H9 (cell line): ENCODE measurements at regions not wholly inside any gene's neighbourhood (a gene's known extent, or its start where the extent isn't known, plus 50 kb on each side); places are given as distances from the start of the nearest gene placed in this dataset.

ENCODE experiments used
- DNase-seq: peaks from one replicate; pipeline ENCODE4 v3.0.0-alpha.2; 2017
- H2AFZ ChIP-seq: one replicate; pipeline ENCODE4 v1.6.1; 2013; ENCODE audit warnings: mild to moderate bottlenecking, low read length, control low read depth, moderate library complexity
- H2AK5ac ChIP-seq: 2 replicates; pipeline ENCODE4 v1.6.1; 2013; ENCODE audit warnings: low read length, control low read depth, mixed read lengths; ENCODE audit not compliant: insufficient read length
- H2BK120ac ChIP-seq: one replicate; pipeline ENCODE4 v1.6.1; 2013; ENCODE audit warnings: low read depth, mild to moderate bottlenecking, low read length, control low read depth, inconsistent platforms; ENCODE audit not compliant: poor library complexity, severe bottlenecking
- H2BK12ac ChIP-seq: 2 replicates; pipeline ENCODE4 v1.6.1; 2013; ENCODE audit warnings: low read length, control low read depth, mixed read lengths, low read depth; ENCODE audit not compliant: insufficient read length
- H2BK15ac ChIP-seq: 2 replicates; pipeline ENCODE4 v1.6.1; 2013; ENCODE audit warnings: low read depth, low read length, control low read depth
- H2BK20ac ChIP-seq: one replicate; pipeline ENCODE4 v1.6.1; 2013; ENCODE audit warnings: low read depth, mild to moderate bottlenecking, low read length, control low read depth, inconsistent platforms; ENCODE audit not compliant: poor library complexity, severe bottlenecking
- H2BK5ac ChIP-seq: 2 replicates; pipeline ENCODE4 v1.6.1; 2013; ENCODE audit warnings: low read length, control low read depth, mixed read lengths; ENCODE audit not compliant: insufficient read length
- H3K14ac ChIP-seq: 2 replicates; pipeline ENCODE4 v1.6.1; 2013; ENCODE audit warnings: low read length, control low read depth; ENCODE audit not compliant: insufficient read depth
- H3K18ac ChIP-seq: 2 replicates; pipeline ENCODE4 v1.6.1; 2013; ENCODE audit warnings: low read depth, mild to moderate bottlenecking, mixed read lengths, low read length, control low read depth; ENCODE audit not compliant: insufficient read length
- H3K23ac ChIP-seq: 2 replicates; pipeline ENCODE4 v1.6.1; 2013; ENCODE audit warnings: low read length, control low read depth, mixed read lengths, low read depth; ENCODE audit not compliant: insufficient read length
- H3K23me2 ChIP-seq: 2 replicates; pipeline ENCODE4 v1.6.1; 2013; ENCODE audit warnings: low read depth, mild to moderate bottlenecking, mixed read lengths, low read length, control low read depth; ENCODE audit not compliant: insufficient read length, poor library complexity, severe bottlenecking
- H3K27ac ChIP-seq: 2 replicates; pipeline ENCODE4 v1.5.1; 2013; ENCODE audit warnings: low read length, control low read depth, mixed read lengths, low read depth; ENCODE audit not compliant: insufficient read length
- H3K27me3 ChIP-seq: 2 replicates; pipeline ENCODE4 v1.6.1; 2013; ENCODE audit warnings: low read length, control low read depth, inconsistent platforms; ENCODE audit not compliant: insufficient read depth
- H3K4ac ChIP-seq: 2 replicates; pipeline ENCODE4 v1.6.1; 2013; ENCODE audit warnings: low read depth, mild to moderate bottlenecking, control low read depth, inconsistent platforms, low read length, moderate library complexity
- H3K4me1 ChIP-seq: 2 replicates; pipeline ENCODE4 v1.6.1; 2013; ENCODE audit warnings: low read length, control low read depth, inconsistent platforms; ENCODE audit not compliant: insufficient read depth
- H3K4me2 ChIP-seq: 2 replicates; pipeline ENCODE4 v1.6.1; 2013; ENCODE audit warnings: low read length, control low read depth, mixed read lengths; ENCODE audit not compliant: insufficient read length, insufficient read depth
- H3K56ac ChIP-seq: 2 replicates; pipeline ENCODE4 v1.6.1; 2013; ENCODE audit warnings: low read depth, mild to moderate bottlenecking, mixed read lengths, low read length, control low read depth; ENCODE audit not compliant: insufficient read length
- H3K79me1 ChIP-seq: 2 replicates; pipeline ENCODE4 v1.6.1; 2013; ENCODE audit warnings: low read depth, mild to moderate bottlenecking, moderate library complexity, low read length, control low read depth, inconsistent platforms; ENCODE audit not compliant: insufficient read depth, poor library complexity, severe bottlenecking
- H3K79me2 ChIP-seq: 2 replicates; pipeline ENCODE4 v1.6.1; 2013; ENCODE audit warnings: low read length, control low read depth, inconsistent platforms; ENCODE audit not compliant: insufficient read depth
- H3K9ac ChIP-seq: 2 replicates; pipeline ENCODE4 v1.6.1; 2013; ENCODE audit warnings: low read length, control low read depth, mixed read lengths; ENCODE audit not compliant: insufficient read length; ENCODE audit errors: extremely low read depth
- H3K9me3 ChIP-seq: one replicate; pipeline ENCODE4 v1.6.1; 2013; ENCODE audit warnings: low read depth, low read length, inconsistent platforms; ENCODE audit not compliant: control insufficient read depth
- H3T11ph ChIP-seq: one replicate; pipeline ENCODE4 v1.6.1; 2013; ENCODE audit warnings: mild to moderate bottlenecking, low read length, control low read depth, inconsistent platforms
- H4K20me1 ChIP-seq: one replicate; pipeline ENCODE4 v1.6.1; 2013; ENCODE audit not compliant: control insufficient read depth, insufficient read length, insufficient read depth
- H4K5ac ChIP-seq: 2 replicates; pipeline ENCODE4 v1.6.1; 2013; ENCODE audit warnings: low read depth, mild to moderate bottlenecking, mixed read lengths, low read length, control low read depth; ENCODE audit not compliant: insufficient read length
- H4K8ac ChIP-seq: replicated peaks from 2 replicates; pipeline ENCODE4 v1.6.1; 2013; ENCODE audit warnings: low read length, control low read depth, mixed read lengths, low read depth; ENCODE audit not compliant: insufficient read length
- H4K91ac ChIP-seq: 2 replicates; pipeline ENCODE4 v1.6.1; 2013; ENCODE audit warnings: low read depth, mild to moderate bottlenecking, moderate library complexity, mixed read lengths, low read length, control low read depth; ENCODE audit not compliant: insufficient read length
- H3K27ac Mint-ChIP-seq, 3 experiments: 2 replicates in 2 of 3; 3 replicates in 1 of 3; pipeline ENCODE4 v1.8.0; 2020 to 2021; ENCODE audit warnings: mixed read lengths in 3 of 3, mild to moderate bottlenecking in 1 of 3, moderate library complexity in 1 of 3
- H3K27me3 Mint-ChIP-seq: 2 replicates; pipeline ENCODE4 v1.8.0; 2021; ENCODE audit warnings: low read depth, mild to moderate bottlenecking, moderate library complexity, mixed read lengths
- H3K36me3 Mint-ChIP-seq, 3 experiments: 2 replicates in 2 of 3; 3 replicates in 1 of 3; pipeline ENCODE4 v1.8.0; 2020 to 2021; ENCODE audit warnings: low read depth in 3 of 3, mixed read lengths in 3 of 3; ENCODE audit not compliant: insufficient read depth in 1 of 3
- H3K4me1 Mint-ChIP-seq, 2 experiments: 2 replicates each; pipeline ENCODE4 v1.8.0; 2020; ENCODE audit warnings: mixed read lengths in 2 of 2
- H3K4me3 Mint-ChIP-seq, 2 experiments: 2 replicates in 1 of 2; 3 replicates in 1 of 2; pipeline ENCODE4 v1.8.0; 2020 to 2021; ENCODE audit warnings: mild to moderate bottlenecking in 2 of 2, mixed read lengths in 2 of 2, moderate library complexity in 1 of 2
- H3K9me3 Mint-ChIP-seq, 2 experiments: 2 replicates in 1 of 2; 3 replicates in 1 of 2; pipeline ENCODE4 v1.8.0; 2020; ENCODE audit warnings: mild to moderate bottlenecking in 2 of 2, mixed read lengths in 2 of 2, moderate library complexity in 1 of 2
- WGBS: extraction: QIAGEN DNeasy Blood & Tissue Kit; methylation state at CpG from one replicate; pipeline ENCODE4 v1.1.7; 2013; ENCODE audit warnings: missing lambda C conversion rate, low lambda C conversion rate, mixed read lengths; ENCODE audit not compliant: insufficient read length; ENCODE audit errors: extremely low coverage; 5-methylcytosine and 5-hydroxymethylcytosine counted together
- TF ChIP-seq, protein P1 (sequence below): fragments of 200-600 bp; sonication (generic); conservative IDR thresholded peaks from 3 replicates; pipeline ENCODE4 v1.8.0; 2021; ENCODE audit warnings: antibody characterized with exemption, mild to moderate bottlenecking

GRCh38 chr15:26166429-26166828, 303.3 kb upstream of the ATP10A start:
- no peak overlapping the region for H3K18ac ChIP-seq
- no peak overlapping the region for H3K4me2 ChIP-seq
- TF ChIP-seq, protein P1, sequence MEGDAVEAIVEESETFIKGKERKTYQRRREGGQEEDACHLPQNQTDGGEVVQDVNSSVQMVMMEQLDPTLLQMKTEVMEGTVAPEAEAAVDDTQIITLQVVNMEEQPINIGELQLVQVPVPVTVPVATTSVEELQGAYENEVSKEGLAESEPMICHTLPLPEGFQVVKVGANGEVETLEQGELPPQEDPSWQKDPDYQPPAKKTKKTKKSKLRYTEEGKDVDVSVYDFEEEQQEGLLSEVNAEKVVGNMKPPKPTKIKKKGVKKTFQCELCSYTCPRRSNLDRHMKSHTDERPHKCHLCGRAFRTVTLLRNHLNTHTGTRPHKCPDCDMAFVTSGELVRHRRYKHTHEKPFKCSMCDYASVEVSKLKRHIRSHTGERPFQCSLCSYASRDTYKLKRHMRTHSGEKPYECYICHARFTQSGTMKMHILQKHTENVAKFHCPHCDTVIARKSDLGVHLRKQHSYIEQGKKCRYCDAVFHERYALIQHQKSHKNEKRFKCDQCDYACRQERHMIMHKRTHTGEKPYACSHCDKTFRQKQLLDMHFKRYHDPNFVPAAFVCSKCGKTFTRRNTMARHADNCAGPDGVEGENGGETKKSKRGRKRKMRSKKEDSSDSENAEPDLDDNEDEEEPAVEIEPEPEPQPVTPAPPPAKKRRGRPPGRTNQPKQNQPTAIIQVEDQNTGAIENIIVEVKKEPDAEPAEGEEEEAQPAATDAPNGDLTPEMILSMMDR: no peak
- H3K4ac ChIP-seq: no peak overlapping the region
- Mint-ChIP-seq H3K4me1 (peaks cover 14 to 16% of the 10 kb centered on the region in 2 experiments), H3K27ac (no peak overlapping the region), H3K4me3 (no peak overlapping the region), H3K27me3 (no peaks in the 10 kb centered on the region), H3K9me3 (no peaks in the 10 kb centered on the region), H3K36me3 (no peaks in the 10 kb centered on the region)
- no peak overlapping the region for H2BK15ac ChIP-seq
- H3K79me2 ChIP-seq: no peaks in the 10 kb centered on the region
- H3K4me1 ChIP-seq: no peaks in the 10 kb centered on the region
- H2BK12ac ChIP-seq: no peak overlapping the region
- WGBS: no CpG with 5 or more reads among the region's 4 CpGs
- no peak overlapping the region for H3K9ac ChIP-seq
- H3K23me2 ChIP-seq: no peaks in the 10 kb centered on the region
- H3K56ac ChIP-seq: no peak overlapping the region
- H2BK20ac ChIP-seq: no peak overlapping the region
- no peak overlapping the region for H2AK5ac ChIP-seq
- no peak overlapping the region for H2AFZ ChIP-seq
- no peaks in the 10 kb centered on the region for H4K20me1 ChIP-seq
- H4K8ac ChIP-seq: no peak overlapping the region
- no peak overlapping the region for H2BK120ac ChIP-seq
- H3K9me3 ChIP-seq: no peaks in the 10 kb centered on the region
- H4K5ac ChIP-seq: no peak overlapping the region
- H3K27me3 ChIP-seq: no peaks in the 10 kb centered on the region
- DNase-seq: no peak
- no peaks in the 10 kb centered on the region for H3K79me1 ChIP-seq
- no peak overlapping the region for H3K23ac ChIP-seq
- no peak overlapping the region for H3K14ac ChIP-seq
- no peak overlapping the region for H3T11ph ChIP-seq
- no peak overlapping the region for H3K27ac ChIP-seq
- no peak overlapping the region for H2BK5ac ChIP-seq
- H4K91ac ChIP-seq: no peak overlapping the region
